ENCODE measurements at regions not wholly inside any gene's neighbourhood (a gene's known extent, or its start where the extent isn't known, plus 50 kb on each side); places are given as distances from the start of the nearest gene placed in this dataset.
A peak's percentile ranks its signal among the peaks of the same experiment; 100 is the strongest.

DNA sequence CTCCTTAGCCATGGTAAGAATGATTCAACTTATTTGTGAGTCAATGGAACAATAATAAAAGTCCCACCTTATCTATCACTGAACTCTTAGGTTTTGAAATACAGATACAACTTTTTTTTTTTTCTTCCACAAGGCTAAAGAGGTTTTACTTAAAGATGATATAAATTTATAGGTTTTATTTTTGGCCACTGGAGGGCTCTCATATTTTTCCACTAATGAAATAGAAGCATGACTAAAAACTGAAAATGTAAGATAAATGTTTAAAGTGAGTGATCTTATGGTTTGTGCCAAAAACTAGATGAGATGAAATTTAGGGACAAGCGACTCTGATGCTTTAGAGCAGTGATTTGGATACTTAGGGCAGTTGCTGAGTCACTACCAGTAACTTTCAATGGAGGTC lies 499.0 kb downstream of the NUF2 start:
- no peak for DNase-seq (ENCODE audit: extremely low spot score)
- no peaks in the 10 kb centered on the region for H3K36me3 ChIP-seq
- no peaks in the 10 kb centered on the region for H3K4me1 ChIP-seq
- WGBS, result 58% methylated on average over 1 of the region's 1 CpG
- H3K9me3 ChIP-seq, result no peaks in the 10 kb centered on the region
- intact Hi-C loops (cut with DNase I), result no loop called here
- H3K27me3 ChIP-seq, result no peaks in the 10 kb centered on the region
- H3K27ac ChIP-seq (replicated peaks in 1 of 4), result no peak overlapping the region
- no peak for TF ChIP-seq EP300 (IDR thresholded peaks at IDR 0.05)
- TF ChIP-seq, protein P1, sequence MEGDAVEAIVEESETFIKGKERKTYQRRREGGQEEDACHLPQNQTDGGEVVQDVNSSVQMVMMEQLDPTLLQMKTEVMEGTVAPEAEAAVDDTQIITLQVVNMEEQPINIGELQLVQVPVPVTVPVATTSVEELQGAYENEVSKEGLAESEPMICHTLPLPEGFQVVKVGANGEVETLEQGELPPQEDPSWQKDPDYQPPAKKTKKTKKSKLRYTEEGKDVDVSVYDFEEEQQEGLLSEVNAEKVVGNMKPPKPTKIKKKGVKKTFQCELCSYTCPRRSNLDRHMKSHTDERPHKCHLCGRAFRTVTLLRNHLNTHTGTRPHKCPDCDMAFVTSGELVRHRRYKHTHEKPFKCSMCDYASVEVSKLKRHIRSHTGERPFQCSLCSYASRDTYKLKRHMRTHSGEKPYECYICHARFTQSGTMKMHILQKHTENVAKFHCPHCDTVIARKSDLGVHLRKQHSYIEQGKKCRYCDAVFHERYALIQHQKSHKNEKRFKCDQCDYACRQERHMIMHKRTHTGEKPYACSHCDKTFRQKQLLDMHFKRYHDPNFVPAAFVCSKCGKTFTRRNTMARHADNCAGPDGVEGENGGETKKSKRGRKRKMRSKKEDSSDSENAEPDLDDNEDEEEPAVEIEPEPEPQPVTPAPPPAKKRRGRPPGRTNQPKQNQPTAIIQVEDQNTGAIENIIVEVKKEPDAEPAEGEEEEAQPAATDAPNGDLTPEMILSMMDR (IDR thresholded peaks at IDR 0.05), result peak in 2 of 3 experiments; percentile 22 to 28
- no peak overlapping the region for H3K4me3 ChIP-seq

DNA sequence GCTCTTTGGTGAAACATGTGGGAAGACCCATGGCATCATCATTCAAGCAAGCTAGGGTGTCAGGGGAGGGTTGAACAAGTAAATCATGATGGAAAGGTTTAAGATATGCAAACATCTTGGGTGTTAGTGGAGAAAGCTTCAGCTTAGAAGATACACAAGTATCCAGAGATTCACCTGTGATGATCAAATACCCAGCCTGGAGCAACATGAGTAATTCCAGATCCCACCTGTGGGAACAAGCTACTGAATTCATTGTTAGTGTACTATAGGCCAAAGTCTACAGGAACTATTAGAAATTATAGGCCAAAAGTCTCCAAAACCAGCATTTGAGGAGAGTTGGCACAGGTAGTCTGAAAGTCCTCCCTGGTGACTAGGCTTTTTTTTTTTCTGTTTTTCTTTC lies 499.9 kb downstream of the NUF2 start:
- Histone ChIP-seq H3K27ac (replicated peaks in 1 of 4) (no peak overlapping the region), H3K9me3 (no peaks in the 10 kb centered on the region), H3K27me3 (no peaks in the 10 kb centered on the region), H3K4me1 (no peaks in the 10 kb centered on the region), H3K36me3 (no peaks in the 10 kb centered on the region), H3K4me3 (no peak overlapping the region)
- no peak for TF ChIP-seq EP300 (IDR thresholded peaks at IDR 0.05)
- no peak for DNase-seq (ENCODE audit: extremely low spot score)
- intact Hi-C loops (cut with DNase I), result no loop called here

DNA sequence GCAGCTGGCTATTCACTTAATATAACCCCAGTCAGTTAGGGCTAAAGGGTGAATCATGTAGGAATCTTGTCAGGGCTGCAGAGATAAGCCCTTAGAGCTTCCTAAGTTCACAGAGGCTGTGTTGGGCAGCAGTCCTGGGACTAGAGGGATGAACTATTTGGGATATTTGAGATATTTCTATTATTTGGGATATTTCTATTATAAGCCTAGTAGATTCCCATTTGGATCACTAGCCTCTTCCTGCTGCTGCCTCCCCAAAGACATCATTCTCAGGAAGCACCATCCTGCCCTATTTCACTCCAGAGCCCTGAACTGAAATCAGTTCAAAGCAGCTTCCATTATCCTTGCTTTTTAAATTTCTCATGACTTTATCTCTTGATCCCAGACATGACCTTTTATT lies 501.3 kb downstream of the NUF2 start:
- no peak for DNase-seq (ENCODE audit: extremely low spot score)
- no peaks in the 10 kb centered on the region for H3K27me3 ChIP-seq
- no peak overlapping the region for H3K27ac ChIP-seq (replicated peaks in 1 of 4)
- no peaks in the 10 kb centered on the region for H3K9me3 ChIP-seq
- no peaks in the 10 kb centered on the region for H3K36me3 ChIP-seq
- TF ChIP-seq POLR2A (IDR thresholded peaks at IDR 0.05; ENCODE audit: low read depth) (no peak), POLR2AphosphoS5 (IDR thresholded peaks at IDR 0.05) (no peak), EP300 (IDR thresholded peaks at IDR 0.05) (no peak)
- TF ChIP-seq, protein P1 (IDR thresholded peaks at IDR 0.05), result no peak
- H3K4me1 ChIP-seq, result no peaks in the 10 kb centered on the region
- H3K4me3 ChIP-seq, result no peak overlapping the region
- intact Hi-C loops (cut with DNase I), result no loop called here

DNA sequence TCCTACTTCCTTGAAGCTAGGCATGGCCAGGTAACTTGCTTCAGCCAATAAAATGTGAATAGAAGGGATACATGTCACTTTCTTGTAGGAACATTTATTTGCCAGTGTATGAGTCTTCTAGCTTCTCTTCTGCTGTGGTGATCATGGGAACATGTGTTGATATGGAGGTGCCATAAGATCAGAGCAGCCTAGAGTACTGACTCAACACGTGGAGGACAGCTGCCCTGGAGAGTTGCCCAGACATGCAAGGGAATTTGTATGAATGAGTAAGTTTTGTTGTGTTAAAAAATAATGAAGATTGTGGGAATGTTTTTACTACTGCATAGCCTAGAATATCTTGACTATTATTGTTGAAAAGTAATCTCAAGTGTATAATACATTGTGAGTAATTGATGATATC lies 502.3 kb downstream of the NUF2 start:
- no peak for DNase-seq (ENCODE audit: extremely low spot score)
- Histone ChIP-seq H3K9me3 (no peaks in the 10 kb centered on the region), H3K27me3 (no peaks in the 10 kb centered on the region), H3K4me1 (no peaks in the 10 kb centered on the region), H3K4me3 (no peak overlapping the region), H3K27ac (replicated peaks in 1 of 4) (no peak overlapping the region), H3K36me3 (no peaks in the 10 kb centered on the region)
- intact Hi-C loops (cut with DNase I), result no loop called here
- TF ChIP-seq, protein P1 (IDR thresholded peaks at IDR 0.05), result no peak
- TF ChIP-seq EP300 (IDR thresholded peaks at IDR 0.05), result no peak
- TF ChIP-seq POLR2AphosphoS5 (IDR thresholded peaks at IDR 0.05), result no peak
- no peak for TF ChIP-seq POLR2A (IDR thresholded peaks at IDR 0.05; ENCODE audit: low read depth)
- 30% methylated on average over 1 of the region's 1 CpG for WGBS

DNA sequence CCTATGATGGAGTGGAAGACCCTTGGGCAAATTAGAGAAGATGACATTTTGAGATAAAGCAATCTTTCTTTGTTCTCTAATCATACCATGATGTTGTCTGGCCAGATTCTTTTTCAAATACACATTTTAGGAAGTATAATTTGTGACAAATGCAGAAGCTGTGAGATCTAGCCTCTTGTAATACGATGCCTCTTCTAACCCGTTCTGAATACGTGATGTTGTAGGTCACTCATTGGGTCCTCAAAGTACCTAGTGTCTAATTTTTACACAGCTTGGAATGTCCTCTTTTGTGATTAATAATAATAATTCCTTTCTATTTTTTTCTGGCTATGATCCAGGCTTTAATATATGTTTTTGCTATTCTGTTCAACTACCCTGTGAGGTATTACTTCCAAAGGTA lies 502.7 kb downstream of the NUF2 start:
- TF ChIP-seq EP300 (IDR thresholded peaks at IDR 0.05) (no peak), POLR2AphosphoS5 (IDR thresholded peaks at IDR 0.05) (no peak), POLR2A (IDR thresholded peaks at IDR 0.05; ENCODE audit: low read depth) (no peak)
- no peaks in the 10 kb centered on the region for H3K27me3 ChIP-seq
- H3K27ac ChIP-seq (replicated peaks in 1 of 4), result no peak overlapping the region
- H3K9me3 ChIP-seq, result no peaks in the 10 kb centered on the region
- WGBS, result 92% methylated on average over 3 of the region's 3 CpGs
- no peaks in the 10 kb centered on the region for H3K36me3 ChIP-seq
- H3K4me1 ChIP-seq, result no peaks in the 10 kb centered on the region
- DNase-seq (ENCODE audit: extremely low spot score), result no peak
- no peak overlapping the region for H3K4me3 ChIP-seq
- intact Hi-C loops (cut with DNase I), result no loop called here

DNA sequence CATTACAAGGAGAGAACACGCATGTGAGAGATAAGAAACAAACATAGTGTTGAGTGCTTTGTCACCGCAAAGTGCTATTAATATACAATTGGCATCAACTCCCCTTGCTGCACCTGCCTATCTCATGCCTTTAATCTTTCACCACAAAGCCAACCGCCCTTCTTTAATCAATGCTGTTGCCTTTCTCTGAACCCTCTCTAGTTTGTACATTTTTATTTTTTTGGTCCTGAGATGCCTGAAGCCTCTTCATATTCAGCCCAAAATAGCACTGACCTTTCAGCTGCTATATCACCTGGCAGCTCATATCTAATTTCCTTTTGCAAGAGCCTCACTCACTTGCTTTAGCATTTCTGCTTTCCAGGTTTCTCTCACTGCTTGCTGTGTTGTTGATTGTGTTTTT lies 504.7 kb downstream of the NUF2 start:
- no peak for DNase-seq (ENCODE audit: extremely low spot score)
- H3K36me3 ChIP-seq, result no peaks in the 10 kb centered on the region
- H3K4me1 ChIP-seq, result no peaks in the 10 kb centered on the region
- no peaks in the 10 kb centered on the region for H3K27me3 ChIP-seq
- TF ChIP-seq POLR2A (IDR thresholded peaks at IDR 0.05; ENCODE audit: low read depth) (no peak), POLR2AphosphoS5 (IDR thresholded peaks at IDR 0.05) (no peak), EP300 (IDR thresholded peaks at IDR 0.05) (no peak)
- TF ChIP-seq, protein P1 (IDR thresholded peaks at IDR 0.05), result no peak
- intact Hi-C loops (cut with DNase I), result no loop called here
- 96% methylated on average over 3 of the region's 3 CpGs for WGBS
- H3K4me3 ChIP-seq, result no peak overlapping the region
- no peak overlapping the region for H3K27ac ChIP-seq (replicated peaks in 1 of 4)
- no peaks in the 10 kb centered on the region for H3K9me3 ChIP-seq
